Medulla oblongata (tissue), 1 donor: ENCODE measurements at regions not wholly inside any gene's neighbourhood (a gene's known extent, or its start where the extent isn't known, plus 50 kb on each side); places are given as distances from the start of the nearest gene placed in this dataset.

Experiments
- DNase-seq: peaks from one replicate; pipeline ENCODE4 v3.0.0-alpha.2; 2015; ENCODE audit errors: extremely low spot score

GRCh38 chr17:413706-414380, 61.2 kb upstream of the RPH3AL start:
- no peak for DNase-seq

- no peak for DNase-seq
These were observed 60.4 kb upstream of the RPH3AL start for GRCh38 chr17:413016-413350.

- peak; percentile 80 for DNase-seq
These were observed 59.8 kb upstream of the RPH3AL start for GRCh38 chr17:412211-413015.

GRCh38 chr17:411421-412120, 59.0 kb upstream of the RPH3AL start:
- DNase-seq, result no peak

- DNase-seq, result peak; percentile 7
These were observed 58.2 kb upstream of the RPH3AL start for GRCh38 chr17:410543-411401.

- peak; percentile 99 for DNase-seq
These were observed 57.4 kb upstream of the RPH3AL start for GRCh38 chr17:409848-410542.

- peak; percentile 18 for DNase-seq
These were observed 56.8 kb upstream of the RPH3AL start for GRCh38 chr17:409308-409847.

GRCh38 chr17:404703-405102, 52.1 kb upstream of the RPH3AL start:
- no peak for DNase-seq
